Occipital lobe (tissue), 1 donor: ENCODE measurements at regions not wholly inside any gene's neighbourhood (a gene's known extent, or its start where the extent isn't known, plus 50 kb on each side); places are given as distances from the start of the nearest gene placed in this dataset.

Experiments used
- DNase-seq: peaks from one replicate; lab custom pipeline; 2025; lab: John Stamatoyannopoulos, UW

GRCh38 chr5:4480528-4481349 is 659.4 kb upstream of the ADAMTS16 start:
- no peak for DNase-seq

GRCh38 chr5:4487581-4487980 is 652.5 kb upstream of the ADAMTS16 start:
- DNase-seq, result no peak

GRCh38 chr5:4511996-4512656 is 628.0 kb upstream of the ADAMTS16 start:
- DNase-seq, result no peak

- no peak for DNase-seq
These were observed 626.7 kb upstream of the ADAMTS16 start for GRCh38 chr5:4513381-4513780.

- DNase-seq, result no peak
These were observed 626.0 kb upstream of the ADAMTS16 start for GRCh38 chr5:4514067-4514648.

GRCh38 chr5:4518903-4519672 is 621.0 kb upstream of the ADAMTS16 start:
- DNase-seq, result no peak

GRCh38 chr5:4520559-4520958 is 619.6 kb upstream of the ADAMTS16 start:
- no peak for DNase-seq

- no peak for DNase-seq
These were observed 617.1 kb upstream of the ADAMTS16 start for GRCh38 chr5:4523038-4523437.

GRCh38 chr5:4531756-4532704 is 608.1 kb upstream of the ADAMTS16 start:
- no peak for DNase-seq

- no peak for DNase-seq
These were observed 607.4 kb upstream of the ADAMTS16 start for GRCh38 chr5:4532705-4533080.

GRCh38 chr5:4533457-4534105 is 606.5 kb upstream of the ADAMTS16 start:
- DNase-seq, result no peak

- DNase-seq, result no peak
These were observed 602.6 kb upstream of the ADAMTS16 start for GRCh38 chr5:4537489-4537888.

GRCh38 chr5:4540375-4541173 is 599.6 kb upstream of the ADAMTS16 start:
- no peak for DNase-seq

GRCh38 chr5:4541334-4541733 is 598.8 kb upstream of the ADAMTS16 start:
- no peak for DNase-seq

- no peak for DNase-seq
These were observed 597.9 kb upstream of the ADAMTS16 start for GRCh38 chr5:4542145-4542778.

- no peak for DNase-seq
These were observed 596.0 kb upstream of the ADAMTS16 start for GRCh38 chr5:4544049-4544670.

GRCh38 chr5:4547547-4547946 is 592.6 kb upstream of the ADAMTS16 start:
- no peak for DNase-seq

- DNase-seq, result no peak
These were observed 591.8 kb upstream of the ADAMTS16 start for GRCh38 chr5:4548341-4548740.
